Adrenal gland (tissue), 9 donors: ENCODE measurements at regions not wholly inside any gene's neighbourhood (a gene's known extent, or its start where the extent isn't known, plus 50 kb on each side); places are given as distances from the start of the nearest gene placed in this dataset.
"Not testable (repeated sequence)": the region's sequence is repeated elsewhere in the genome, so short reads cannot be mapped to it uniquely, and the experiment has no call there.

Experiments used
- DNase-seq, 7 donors: peaks; one replicate each; pipeline ENCODE4 v3.0.0-alpha.2; 2019 to 2020
- H3K27ac ChIP-seq, 5 donors: fragments of 200-600 bp; sonication (generic) in 4 of 5; 1 replicate in 3 of 5; 2 replicates in 2 of 5; pipeline versions ENCODE4 v1.5.1 to v1.8.0; 2016 to 2020; ENCODE audit warnings: mild to moderate bottlenecking in 1 of 5
- H3K27me3 ChIP-seq: fragments of 200-600 bp; 2 replicates; pipeline ENCODE4 v1.8.0; 2021
- H3K36me3 ChIP-seq, 2 donors: fragments of 200-600 bp; replicated peaks in 1 of 2; 1 replicate in 1 of 2; 2 replicates in 1 of 2; pipeline versions ENCODE4 v1.5.1 to v1.8.0; 2018 to 2022
- H3K4me1 ChIP-seq, 2 donors: fragments of 200-600 bp; replicated peaks in 1 of 2; 1 replicate in 1 of 2; 2 replicates in 1 of 2; pipeline versions ENCODE4 v1.5.1 to v1.8.0; 2018 to 2021
- H3K4me3 ChIP-seq, 4 donors: fragments of 200-600 bp; sonication (generic) in 3 of 4; one replicate each; pipeline ENCODE4 v1.5.1; 2016 to 2018
- H3K9me3 ChIP-seq, 3 donors: fragments of 200-600 bp; sonication (generic) in 1 of 3; replicated peaks in 1 of 3; 1 replicate in 2 of 3; 2 replicates in 1 of 3; pipeline versions ENCODE4 v1.5.1 to v1.8.0; 2016 to 2021
- CTCF ChIP-seq, 6 experiments: fragments of 450-650 bp in 4 of 6; fragments of 200-600 bp in 2 of 6; sonication (generic) in 1 of 6; IDR thresholded peaks; 1 replicate in 5 of 6; 2 replicates in 1 of 6; pipeline versions ENCODE4 v1.5.1 to v1.8.0; 2016 to 2021; ENCODE audit warnings: antibody characterized with exemption in 6 of 6, mild to moderate bottlenecking in 2 of 6, moderate library complexity in 1 of 6
- POLR2A ChIP-seq, 2 donors: fragments of 450-650 bp; IDR thresholded peaks; one replicate each; pipeline ENCODE4 v1.6.1; 2017; ENCODE audit warnings: antibody characterized with exemption in 2 of 2, mild to moderate bottlenecking in 2 of 2, moderate library complexity in 1 of 2
- WGBS, 4 donors: extraction: QIAGEN DNeasy Blood & Tissue Kit in 2 of 4; methylation state at CpG; one replicate each; pipeline versions ENCODE4 v1.1.5 to v1.1.7; 2013 to 2017; 5-methylcytosine and 5-hydroxymethylcytosine counted together
- intact Hi-C, 2 donors: fragments of 100-400 bp; cut with DNase I; formaldehyde crosslinking; loops; one replicate each; pipeline versions ENCODE4 v1.14.1 to v1.15.0; 2022 to 2023
- donor health status: healthy with polysubstance abuse.
- donor health status: Bipolar disorder and iron deficiency.
- donor health status: DM: yes; HTN: yes; CAD: no.
- donor health status: DM: no; HTN: no; CAD: no.
- donor health status: DM: no; HTN: no; CAD: no.

GRCh38 chr2:193843675-193844074 is 1648.9 kb upstream of the TMEFF2 start:
- no peak for DNase-seq
- intact Hi-C loops, result no loop called here
- Histone ChIP-seq H3K4me1 (no peaks in the 10 kb centered on the region), H3K9me3 (no peaks in the 10 kb centered on the region), H3K27ac (no peak overlapping the region), H3K27me3 (no peaks in the 10 kb centered on the region), H3K4me3 (no peak overlapping the region), H3K36me3 (no peaks in the 10 kb centered on the region)
- TF ChIP-seq POLR2A (IDR thresholded peaks at IDR 0.05), result no peak
- no peak for TF ChIP-seq CTCF (IDR thresholded peaks at IDR 0.05)
- 66 to 84% (median 79%) methylated on average over 3 of the region's 3 CpGs for WGBS, 4 donors

GRCh38 chr2:193841384-193842150 is 1646.8 kb upstream of the TMEFF2 start:
- no peak for DNase-seq
- H3K4me3 ChIP-seq, result no peak overlapping the region
- 62 to 76% (median 65%) methylated on average over 3 of the region's 3 CpGs for WGBS, 4 donors
- no peak for TF ChIP-seq CTCF (IDR thresholded peaks at IDR 0.05)
- no peak for TF ChIP-seq POLR2A (IDR thresholded peaks at IDR 0.05)
- H3K27ac ChIP-seq, result no peak overlapping the region
- intact Hi-C loops, result no loop called here
- no peaks in the 10 kb centered on the region for H3K36me3 ChIP-seq
- no peaks in the 10 kb centered on the region for H3K9me3 ChIP-seq
- H3K4me1 ChIP-seq, result no peaks in the 10 kb centered on the region
- no peaks in the 10 kb centered on the region for H3K27me3 ChIP-seq

GRCh38 chr2:193837111-193837738 is 1642.5 kb upstream of the TMEFF2 start:
- intact Hi-C loops, result no loop called here
- Histone ChIP-seq H3K27ac (no peak overlapping the region), H3K36me3 (no peaks in the 10 kb centered on the region), H3K9me3 (no peaks in the 10 kb centered on the region), H3K4me3 (no peak overlapping the region), H3K4me1 (no peaks in the 10 kb centered on the region), H3K27me3 (no peaks in the 10 kb centered on the region)
- no peak for DNase-seq
- TF ChIP-seq CTCF (IDR thresholded peaks at IDR 0.05) (no peak), POLR2A (IDR thresholded peaks at IDR 0.05) (no peak)

GRCh38 chr2:193836424-193837006 is 1641.8 kb upstream of the TMEFF2 start:
- DNase-seq, H3K27me3 ChIP-seq, H3K9me3 ChIP-seq, intact Hi-C loops, H3K4me1 ChIP-seq, H3K36me3 ChIP-seq, H3K4me3 ChIP-seq, H3K27ac ChIP-seq: not testable (repeated sequence)
- WGBS, 4 donors, result 73 to 92% (median 84%) methylated on average over 13 to 15 of the region's 15 CpGs

GRCh38 chr2:193833895-193834294 is 1639.2 kb upstream of the TMEFF2 start:
- H3K4me1 ChIP-seq, intact Hi-C loops: not testable (repeated sequence)
- whole genome bisulfite sequencing, 4 donors, result 18 to 28% (median 23%) methylated on average over 2 of the region's 2 CpGs

More at GRCh38 chr2:193833895-193834294, 1639.2 kb upstream of the TMEFF2 start:
- not testable (repeated sequence) for H3K27ac ChIP-seq, H3K4me3 ChIP-seq, H3K36me3 ChIP-seq, H3K27me3 ChIP-seq, H3K9me3 ChIP-seq, DNase-seq
